ENCODE measurements at regions not wholly inside any gene's neighbourhood (a gene's known extent, or its start where the extent isn't known, plus 50 kb on each side); places are given as distances from the start of the nearest gene placed in this dataset.
"Not testable (repeated sequence)": the region's sequence is repeated elsewhere in the genome, so short reads cannot be mapped to it uniquely, and the experiment has no call there.

DNA sequence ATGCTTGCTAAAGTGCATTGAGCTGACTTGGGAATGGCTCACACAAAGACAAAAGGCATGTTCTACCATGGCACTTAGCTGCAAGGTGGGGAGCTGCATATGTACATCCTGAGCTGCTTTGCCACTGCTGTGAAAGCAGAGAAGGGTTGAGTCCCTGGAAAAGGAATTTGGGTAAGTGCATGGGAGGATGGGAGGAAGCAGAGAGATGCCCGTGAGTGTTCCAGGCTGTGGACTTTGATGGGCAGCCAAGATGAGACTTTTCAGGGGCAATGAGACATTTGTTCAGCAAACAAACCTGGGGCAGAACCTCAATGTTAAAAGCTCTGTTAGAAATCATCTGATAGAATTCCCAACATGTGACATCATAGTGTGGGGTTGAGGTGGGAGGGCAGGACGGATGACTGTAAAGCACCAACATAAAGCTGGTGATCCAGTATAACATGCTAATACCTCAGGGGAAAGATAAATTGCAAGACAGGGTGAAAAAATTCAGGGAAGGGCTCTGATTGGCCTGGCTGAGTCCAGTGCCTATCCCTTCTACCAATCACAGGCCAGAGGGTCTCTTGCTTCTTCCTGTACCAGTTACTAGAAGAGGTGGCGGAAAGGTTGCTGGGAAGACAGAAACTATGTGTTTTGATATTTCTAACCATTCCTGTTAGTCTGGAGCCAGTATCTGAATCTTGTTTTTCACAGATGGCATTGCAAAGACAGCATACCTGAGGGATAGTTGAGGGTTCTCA is 163.2 kb downstream of the UTP18 start:
- TF ChIP-seq, protein P1, sequence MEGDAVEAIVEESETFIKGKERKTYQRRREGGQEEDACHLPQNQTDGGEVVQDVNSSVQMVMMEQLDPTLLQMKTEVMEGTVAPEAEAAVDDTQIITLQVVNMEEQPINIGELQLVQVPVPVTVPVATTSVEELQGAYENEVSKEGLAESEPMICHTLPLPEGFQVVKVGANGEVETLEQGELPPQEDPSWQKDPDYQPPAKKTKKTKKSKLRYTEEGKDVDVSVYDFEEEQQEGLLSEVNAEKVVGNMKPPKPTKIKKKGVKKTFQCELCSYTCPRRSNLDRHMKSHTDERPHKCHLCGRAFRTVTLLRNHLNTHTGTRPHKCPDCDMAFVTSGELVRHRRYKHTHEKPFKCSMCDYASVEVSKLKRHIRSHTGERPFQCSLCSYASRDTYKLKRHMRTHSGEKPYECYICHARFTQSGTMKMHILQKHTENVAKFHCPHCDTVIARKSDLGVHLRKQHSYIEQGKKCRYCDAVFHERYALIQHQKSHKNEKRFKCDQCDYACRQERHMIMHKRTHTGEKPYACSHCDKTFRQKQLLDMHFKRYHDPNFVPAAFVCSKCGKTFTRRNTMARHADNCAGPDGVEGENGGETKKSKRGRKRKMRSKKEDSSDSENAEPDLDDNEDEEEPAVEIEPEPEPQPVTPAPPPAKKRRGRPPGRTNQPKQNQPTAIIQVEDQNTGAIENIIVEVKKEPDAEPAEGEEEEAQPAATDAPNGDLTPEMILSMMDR (IDR thresholded peaks at IDR 0.05; ENCODE audit: insufficient read depth, low read length, severe bottlenecking), result no peak
- peak; percentile 50 for DNase-seq (ENCODE audit: low read depth)
- no peak for FAIRE-seq

DNA sequence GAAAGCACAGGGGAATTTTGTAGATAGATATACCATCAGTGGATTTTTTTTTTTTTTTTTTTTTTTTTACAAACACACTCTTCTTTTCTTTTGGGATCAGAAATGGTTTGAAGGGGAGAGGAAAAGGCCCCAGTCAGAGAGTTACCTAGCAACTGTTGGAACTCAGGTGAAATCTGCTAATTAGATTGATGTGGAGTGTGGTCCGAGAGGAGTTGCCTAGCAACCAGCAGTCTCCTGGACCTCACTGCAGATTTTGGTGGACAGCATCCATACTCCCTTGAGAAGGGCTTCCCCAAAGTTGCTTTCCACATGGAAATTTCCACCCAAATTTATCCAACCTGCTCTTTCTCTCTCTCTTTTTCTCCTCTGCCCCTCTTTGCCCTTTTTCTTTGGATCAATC is 165.4 kb downstream of the UTP18 start:
- Histone ChIP-seq H3K4me3 (ENCODE audit: low read depth, low read length) (no peak overlapping the region), H3K27me3 (ENCODE audit: control insufficient read depth, insufficient read depth, low read length) (no peaks in the 10 kb centered on the region), H3K36me3 (ENCODE audit: control insufficient read depth, insufficient read depth, low read length) (no peaks in the 10 kb centered on the region)
- DNase-seq (ENCODE audit: low read depth), result no peak
- TF ChIP-seq, protein P1 (IDR thresholded peaks at IDR 0.05; ENCODE audit: insufficient read depth, low read length, severe bottlenecking), result no peak
- no peak for FAIRE-seq

More for the DNA sequence above, 163.2 kb downstream of the UTP18 start:
- Histone ChIP-seq H3K36me3 (ENCODE audit: control insufficient read depth, insufficient read depth, low read length) (no peaks in the 10 kb centered on the region), H3K4me3 (ENCODE audit: low read depth, low read length) (no peak overlapping the region), H3K27me3 (ENCODE audit: control insufficient read depth, insufficient read depth, low read length) (no peaks in the 10 kb centered on the region)

DNA sequence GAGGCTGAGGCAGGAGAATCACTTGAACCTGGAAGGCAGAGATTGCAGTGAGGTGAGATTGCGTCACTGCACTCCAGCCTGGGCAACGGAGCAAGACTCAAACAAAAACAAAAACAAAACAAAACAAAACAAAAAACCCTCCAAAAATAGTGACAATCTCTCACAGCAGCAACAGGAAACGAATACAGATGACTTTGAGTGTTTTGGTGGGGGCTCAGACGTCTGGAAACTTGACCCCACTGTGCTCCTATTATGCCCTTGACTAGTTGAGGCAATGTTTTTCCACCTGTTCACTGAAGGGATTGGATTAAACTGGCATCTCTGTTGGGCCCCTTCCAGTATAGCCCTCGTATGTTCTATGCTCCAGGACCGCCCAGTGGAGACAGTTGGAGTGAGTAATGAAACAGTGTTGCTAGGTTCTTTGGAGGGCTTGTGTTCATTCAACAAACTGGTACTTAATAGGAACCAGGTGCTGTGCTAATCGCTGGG is 167.0 kb downstream of the UTP18 start:
- FAIRE-seq, result no peak
- TF ChIP-seq, protein P1 (IDR thresholded peaks at IDR 0.05; ENCODE audit: insufficient read depth, low read length, severe bottlenecking), result no peak
- no peak for DNase-seq (ENCODE audit: low read depth)
- Histone ChIP-seq H3K27me3 (ENCODE audit: control insufficient read depth, insufficient read depth, low read length) (no peaks in the 10 kb centered on the region), H3K36me3 (ENCODE audit: control insufficient read depth, insufficient read depth, low read length) (no peaks in the 10 kb centered on the region), H3K4me3 (ENCODE audit: low read depth, low read length) (no peak overlapping the region)

DNA sequence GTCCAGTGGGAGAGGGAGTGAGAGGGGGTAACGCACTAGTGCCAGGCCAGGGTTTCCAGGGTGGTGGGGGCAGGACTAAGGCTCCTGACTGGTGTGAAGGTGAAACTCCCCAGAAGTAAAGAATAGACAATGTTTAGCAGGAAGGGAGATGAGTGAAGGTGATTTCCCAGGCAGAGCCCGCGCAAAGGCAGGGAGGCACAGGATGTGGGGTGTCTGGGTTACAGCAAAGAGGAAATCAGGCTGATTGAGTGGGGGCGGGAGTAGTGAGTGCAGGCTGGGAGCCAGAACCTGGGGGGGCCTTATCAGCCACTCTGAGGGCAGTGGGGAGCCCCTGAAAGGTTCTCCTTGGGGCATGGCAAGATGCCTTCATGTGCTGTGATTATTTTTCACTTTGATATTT is 167.5 kb downstream of the UTP18 start:
- TF ChIP-seq, protein P1 (IDR thresholded peaks at IDR 0.05; ENCODE audit: insufficient read depth, low read length, severe bottlenecking), result no peak
- Histone ChIP-seq H3K4me3 (ENCODE audit: low read depth, low read length) (no peak overlapping the region), H3K36me3 (ENCODE audit: control insufficient read depth, insufficient read depth, low read length) (no peaks in the 10 kb centered on the region), H3K27me3 (ENCODE audit: control insufficient read depth, insufficient read depth, low read length) (no peaks in the 10 kb centered on the region)
- DNase-seq (ENCODE audit: low read depth) (no peak), FAIRE-seq (no peak)

DNA sequence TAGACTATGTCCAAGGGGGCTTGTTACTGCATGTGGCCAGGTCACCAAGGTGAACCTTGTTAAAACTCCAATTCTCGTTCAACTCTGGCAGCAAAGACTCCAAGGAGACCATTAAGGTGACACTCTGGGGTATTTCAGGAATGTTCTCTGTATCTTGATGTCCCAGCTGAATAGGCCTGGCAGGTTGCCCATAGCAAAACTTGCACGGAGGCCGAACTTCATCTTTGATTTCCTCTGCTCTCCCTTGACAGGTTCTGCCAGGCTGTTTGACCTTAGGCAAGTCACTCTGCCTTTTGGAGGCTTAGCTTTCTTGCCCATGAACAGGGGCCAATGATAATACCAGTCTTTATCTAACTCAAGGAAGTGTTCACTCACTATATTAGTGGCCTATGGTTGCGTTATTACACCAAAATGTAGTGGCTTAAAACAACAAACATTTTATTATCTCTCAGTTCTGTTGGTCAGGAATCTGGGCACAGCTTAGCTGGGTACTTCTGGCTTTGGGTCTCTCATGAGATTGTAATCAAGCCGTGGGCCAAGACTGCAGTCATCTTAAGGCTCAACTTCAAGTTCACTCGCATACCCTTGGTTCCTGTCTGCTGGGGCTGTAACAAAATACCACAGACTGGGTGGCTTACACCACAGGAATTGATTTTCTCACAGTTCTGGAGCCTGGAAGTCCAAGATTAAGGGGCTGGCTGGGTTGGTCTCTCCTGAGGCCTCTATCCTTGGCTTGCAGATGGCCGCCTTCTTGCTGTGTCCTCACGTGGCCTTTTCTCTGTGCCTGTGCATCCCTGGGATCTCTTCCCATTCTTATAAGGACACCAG is 168.5 kb downstream of the UTP18 start:
- Histone ChIP-seq H3K27me3 (ENCODE audit: control insufficient read depth, insufficient read depth, low read length) (no peaks in the 10 kb centered on the region), H3K36me3 (ENCODE audit: control insufficient read depth, insufficient read depth, low read length) (no peaks in the 10 kb centered on the region), H3K4me3 (ENCODE audit: low read depth, low read length) (no peak overlapping the region)
- DNase-seq (ENCODE audit: low read depth), result no peak
- TF ChIP-seq, protein P1 (IDR thresholded peaks at IDR 0.05; ENCODE audit: insufficient read depth, low read length, severe bottlenecking), result no peak
- FAIRE-seq, result no peak

DNA sequence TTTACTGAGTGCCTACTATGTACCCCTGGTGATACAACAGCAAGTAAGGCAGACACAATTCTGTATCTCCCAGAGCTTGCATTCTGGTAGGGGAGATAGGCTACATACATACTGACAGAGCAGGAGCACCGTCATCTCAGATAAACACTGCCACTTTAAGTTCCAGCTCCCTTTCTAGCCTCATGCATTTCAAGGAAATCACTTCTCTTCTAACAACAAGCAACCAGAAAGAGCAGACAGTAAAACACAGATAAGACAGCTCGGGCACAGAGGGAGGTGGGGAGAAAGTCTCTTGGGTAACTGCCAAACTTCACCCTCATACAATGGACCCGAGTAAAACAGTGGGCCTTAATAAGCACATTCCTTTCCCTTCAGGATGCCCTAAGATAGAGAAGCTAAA is 169.6 kb downstream of the UTP18 start:
- not testable (repeated sequence) for H3K4me3 ChIP-seq (ENCODE audit: low read depth, low read length); FAIRE-seq; DNase-seq (ENCODE audit: low read depth); H3K36me3 ChIP-seq (ENCODE audit: control insufficient read depth, insufficient read depth, low read length); H3K27me3 ChIP-seq (ENCODE audit: control insufficient read depth, insufficient read depth, low read length)

All from bronchial epithelial cell (primary cell).